ENCODE measurements at regions not wholly inside any gene's neighbourhood (a gene's known extent, or its start where the extent isn't known, plus 50 kb on each side); places are given as distances from the start of the nearest gene placed in this dataset.

GRCh38 chr3:161430307-161430706 is 59.0 kb upstream of the SPTSSB start:
- TF ChIP-seq CTCF (CRISPR knock-in tag; IDR thresholded peaks at IDR 0.05): no peak
- no peak for TF ChIP-seq THAP7 (CRISPR knock-in tag; IDR thresholded peaks at IDR 0.05)
- TF ChIP-seq ETV6 (CRISPR knock-in tag; conservative IDR thresholded peaks at IDR 0.05): no peak
- TF ChIP-seq NR2C2 (CRISPR knock-in tag; IDR thresholded peaks at IDR 0.05; ENCODE audit: borderline replicate concordance): no peak
- no peak for TF ChIP-seq HDAC2 (CRISPR knock-in tag; IDR thresholded peaks at IDR 0.05)
- TF ChIP-seq MAFK (conservative IDR thresholded peaks at IDR 0.05 in 1 of 2, IDR thresholded peaks at IDR 0.05 in 1 of 2; ENCODE audit: low read length in 2 of 2): no peak
- no peak for TF ChIP-seq BHLHE40 (IDR thresholded peaks at IDR 0.05; ENCODE audit: low read length)
- TF ChIP-seq HOXA7 (CRISPR knock-in tag; IDR thresholded peaks at IDR 0.05): no peak
- no peak for TF ChIP-seq ZMYM2 (CRISPR knock-in tag; IDR thresholded peaks at IDR 0.05)

Data from HepG2 (cell line).